Osteocyte (in vitro differentiated cells): ENCODE measurements at regions not wholly inside any gene's neighbourhood (a gene's known extent, or its start where the extent isn't known, plus 50 kb on each side); places are given as distances from the start of the nearest gene placed in this dataset.
"Not testable (repeated sequence)": the region's sequence is repeated elsewhere in the genome, so short reads cannot be mapped to it uniquely, and the experiment has no call there.

Experiments used
- DNase-seq: peaks from one replicate; pipeline ENCODE4 v3.0.0; 2021; ENCODE audit warnings: mixed read lengths; ENCODE audit not compliant: unreplicated experiment; ENCODE audit errors: extremely low spot score
- H3K27ac Mint-ChIP-seq: one replicate; pipeline ENCODE4 v1.8.0; 2021; ENCODE audit warnings: mild to moderate bottlenecking, mixed read lengths; ENCODE audit not compliant: unreplicated experiment
- H3K27me3 Mint-ChIP-seq: one replicate; pipeline ENCODE4 v1.8.0; 2021; ENCODE audit warnings: mixed read lengths; ENCODE audit not compliant: unreplicated experiment
- H3K36me3 Mint-ChIP-seq: one replicate; pipeline ENCODE4 v1.8.0; 2021; ENCODE audit warnings: mixed read lengths; ENCODE audit not compliant: unreplicated experiment
- H3K4me1 Mint-ChIP-seq: one replicate; pipeline ENCODE4 v1.8.0; 2021; ENCODE audit warnings: mixed read lengths; ENCODE audit not compliant: unreplicated experiment
- H3K4me3 Mint-ChIP-seq: one replicate; pipeline ENCODE4 v1.8.0; 2021; ENCODE audit warnings: mild to moderate bottlenecking, moderate library complexity, mixed read lengths; ENCODE audit not compliant: unreplicated experiment
- H3K9me3 Mint-ChIP-seq: one replicate; pipeline ENCODE4 v1.8.0; 2021; ENCODE audit warnings: mixed read lengths; ENCODE audit not compliant: unreplicated experiment
- TF ChIP-seq, protein P1 (sequence below): fragments of 200-600 bp; sonication (generic); IDR thresholded peaks from 2 replicates; pipeline ENCODE4 v1.5.0; 2021; ENCODE audit warnings: antibody characterized with exemption, mild to moderate bottlenecking, moderate library complexity

DNA sequence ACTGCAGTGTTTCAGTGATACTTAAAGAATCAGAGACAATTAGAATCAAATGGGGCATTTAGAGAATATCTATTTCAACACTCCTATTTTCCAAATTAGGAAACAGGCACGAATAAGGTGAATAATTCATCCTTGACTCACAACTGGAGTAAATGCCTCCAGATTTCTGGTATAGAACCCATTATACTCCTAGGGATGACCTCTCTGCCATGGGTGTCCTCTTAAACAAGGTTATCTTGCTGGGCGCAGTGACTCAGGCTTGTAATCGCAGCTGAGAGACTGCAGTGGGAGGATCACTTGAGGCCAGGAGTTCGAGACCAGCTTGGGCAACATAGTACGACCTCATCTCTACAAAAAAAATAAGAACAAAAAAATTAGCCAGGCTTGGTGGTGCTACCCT, 139.8 kb upstream of the ELAC2 start:
- no peak for DNase-seq
- Mint-ChIP-seq H3K4me3 (no peak overlapping the region), H3K36me3 (no peaks in the 10 kb centered on the region), H3K27ac (no peak overlapping the region), H3K4me1 (no peaks in the 10 kb centered on the region), H3K9me3 (no peaks in the 10 kb centered on the region), H3K27me3 (peaks cover 3% of the 10 kb centered on the region)
- TF ChIP-seq, protein P1, sequence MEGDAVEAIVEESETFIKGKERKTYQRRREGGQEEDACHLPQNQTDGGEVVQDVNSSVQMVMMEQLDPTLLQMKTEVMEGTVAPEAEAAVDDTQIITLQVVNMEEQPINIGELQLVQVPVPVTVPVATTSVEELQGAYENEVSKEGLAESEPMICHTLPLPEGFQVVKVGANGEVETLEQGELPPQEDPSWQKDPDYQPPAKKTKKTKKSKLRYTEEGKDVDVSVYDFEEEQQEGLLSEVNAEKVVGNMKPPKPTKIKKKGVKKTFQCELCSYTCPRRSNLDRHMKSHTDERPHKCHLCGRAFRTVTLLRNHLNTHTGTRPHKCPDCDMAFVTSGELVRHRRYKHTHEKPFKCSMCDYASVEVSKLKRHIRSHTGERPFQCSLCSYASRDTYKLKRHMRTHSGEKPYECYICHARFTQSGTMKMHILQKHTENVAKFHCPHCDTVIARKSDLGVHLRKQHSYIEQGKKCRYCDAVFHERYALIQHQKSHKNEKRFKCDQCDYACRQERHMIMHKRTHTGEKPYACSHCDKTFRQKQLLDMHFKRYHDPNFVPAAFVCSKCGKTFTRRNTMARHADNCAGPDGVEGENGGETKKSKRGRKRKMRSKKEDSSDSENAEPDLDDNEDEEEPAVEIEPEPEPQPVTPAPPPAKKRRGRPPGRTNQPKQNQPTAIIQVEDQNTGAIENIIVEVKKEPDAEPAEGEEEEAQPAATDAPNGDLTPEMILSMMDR = no peak

DNA sequence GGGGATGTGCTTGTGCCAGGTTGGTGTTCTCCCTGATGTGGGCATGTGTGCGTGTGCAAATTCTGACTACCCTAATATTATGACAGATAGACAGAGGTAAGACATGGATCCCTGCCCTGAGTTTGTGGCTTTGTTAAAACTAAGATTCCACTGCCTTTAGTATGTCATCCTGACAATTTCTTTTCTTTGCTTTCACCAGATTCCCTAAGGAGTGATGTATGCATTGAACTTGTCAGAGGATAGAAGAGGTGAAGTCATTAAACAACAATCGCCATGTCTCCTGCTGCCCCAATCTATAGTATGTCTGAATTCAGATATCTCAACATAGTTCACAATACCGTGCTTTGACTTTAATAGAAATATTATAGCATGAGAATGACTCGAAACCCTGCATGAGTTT, 137.1 kb upstream of the ELAC2 start:
- Mint-ChIP-seq H3K27ac (no peak overlapping the region), H3K9me3 (no peaks in the 10 kb centered on the region), H3K27me3 (peaks cover 5% of the 10 kb centered on the region), H3K4me3 (no peak overlapping the region), H3K4me1 (no peaks in the 10 kb centered on the region), H3K36me3 (no peaks in the 10 kb centered on the region)
- DNase-seq = no peak
- TF ChIP-seq, protein P1 = no peak

DNA sequence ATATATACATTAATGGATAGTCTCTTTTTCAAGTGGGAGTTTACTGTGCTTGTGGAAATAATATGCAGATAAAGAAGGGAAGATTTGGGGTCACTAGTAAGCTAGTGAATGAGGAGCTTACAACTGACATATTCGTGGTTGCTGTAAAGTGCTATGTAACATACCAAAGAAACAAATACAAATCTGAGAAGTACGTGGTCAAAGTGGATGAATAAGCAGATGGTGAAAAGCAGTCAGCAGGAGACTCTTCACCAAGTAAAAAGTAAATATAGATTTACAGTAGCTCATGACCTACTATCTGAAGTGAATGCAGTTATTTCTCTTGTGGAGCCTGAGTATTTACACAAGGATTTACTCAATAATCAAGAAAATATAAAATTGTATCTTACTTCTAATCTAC, 136.6 kb upstream of the ELAC2 start:
- no peak for DNase-seq
- H3K4me1 Mint-ChIP-seq = no peaks in the 10 kb centered on the region
- H3K27ac Mint-ChIP-seq = no peak overlapping the region
- H3K9me3 Mint-ChIP-seq = no peaks in the 10 kb centered on the region
- no peaks in the 10 kb centered on the region for H3K36me3 Mint-ChIP-seq
- TF ChIP-seq, protein P1 = no peak
- no peak overlapping the region for H3K4me3 Mint-ChIP-seq
- H3K27me3 Mint-ChIP-seq = peaks cover 5% of the 10 kb centered on the region

DNA sequence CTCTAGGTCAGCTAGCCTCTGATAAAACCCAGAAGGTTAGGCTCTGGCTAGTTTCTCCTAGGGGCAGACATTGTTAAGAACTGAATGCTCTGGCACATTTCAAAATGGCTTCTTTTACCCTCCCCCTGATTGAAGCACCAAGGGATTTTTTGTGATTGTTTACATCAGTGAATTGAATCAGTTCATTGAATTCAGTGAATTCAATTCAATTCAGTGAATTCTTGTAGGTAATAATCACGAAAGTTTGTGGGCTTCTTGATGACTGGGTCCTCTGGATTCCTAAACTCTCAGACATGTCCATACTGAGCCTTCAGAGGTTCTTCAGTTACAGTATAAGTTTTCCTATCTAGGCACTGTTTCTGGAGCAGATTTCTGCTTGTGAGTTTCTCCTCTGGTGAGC, 135.2 kb upstream of the ELAC2 start:
- Mint-ChIP-seq H3K9me3 (no peaks in the 10 kb centered on the region), H3K4me1 (no peaks in the 10 kb centered on the region), H3K27me3 (peaks cover 5% of the 10 kb centered on the region), H3K4me3 (no peak overlapping the region), H3K36me3 (no peaks in the 10 kb centered on the region), H3K27ac (no peak overlapping the region)
- DNase-seq = no peak
- TF ChIP-seq, protein P1 = no peak

DNA sequence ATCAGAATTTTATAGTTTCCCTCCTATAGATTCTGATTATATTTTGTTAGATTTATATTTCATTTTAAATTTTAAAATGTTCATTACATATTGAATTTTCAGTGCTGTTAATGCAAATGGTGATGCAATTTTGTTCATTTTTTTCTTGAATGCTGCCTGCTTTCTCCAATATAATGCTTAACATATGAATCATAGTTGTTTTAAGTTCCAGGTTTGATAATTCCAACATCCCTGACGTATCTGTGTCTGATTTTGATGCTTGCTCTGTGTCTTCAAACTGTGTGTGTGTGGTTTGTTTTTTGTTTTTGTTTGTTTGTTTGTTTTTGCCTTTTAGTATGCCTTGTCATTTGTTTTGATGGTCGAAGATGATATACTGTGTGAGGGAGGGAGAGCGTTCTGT, 134.7 kb upstream of the ELAC2 start:
- H3K36me3 Mint-ChIP-seq = no peaks in the 10 kb centered on the region
- no peaks in the 10 kb centered on the region for H3K9me3 Mint-ChIP-seq
- no peak overlapping the region for H3K27ac Mint-ChIP-seq
- H3K4me1 Mint-ChIP-seq = no peaks in the 10 kb centered on the region
- DNase-seq = no peak
- H3K27me3 Mint-ChIP-seq = peaks cover 11% of the 10 kb centered on the region
- H3K4me3 Mint-ChIP-seq = no peak overlapping the region
- TF ChIP-seq, protein P1 = no peak

DNA sequence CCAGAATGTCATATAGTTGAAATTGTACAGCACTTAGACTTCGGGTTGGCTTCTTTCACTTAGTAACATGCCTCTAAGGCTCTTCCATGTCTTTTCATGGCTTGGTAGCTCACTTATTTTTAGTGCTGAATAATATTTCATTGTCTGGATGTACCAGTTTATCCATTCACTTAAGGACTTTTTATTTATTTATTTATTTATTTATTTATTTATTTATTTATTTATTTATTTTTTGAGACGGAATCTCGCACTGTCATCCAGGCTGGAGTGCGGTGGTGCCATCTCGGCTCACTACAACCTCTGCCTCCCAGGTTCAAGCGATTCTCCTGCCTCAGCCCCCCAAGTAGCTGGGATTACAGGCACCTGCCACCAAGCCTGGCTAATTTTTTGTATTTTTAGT, 132.9 kb upstream of the ELAC2 start:
- not testable (repeated sequence) for H3K4me1 Mint-ChIP-seq, H3K4me3 Mint-ChIP-seq, H3K9me3 Mint-ChIP-seq, H3K36me3 Mint-ChIP-seq, DNase-seq, H3K27ac Mint-ChIP-seq
- peaks cover 19% of the 10 kb centered on the region for H3K27me3 Mint-ChIP-seq
